ENCODE measurements at regions not wholly inside any gene's neighbourhood (a gene's known extent, or its start where the extent isn't known, plus 50 kb on each side); places are given as distances from the start of the nearest gene placed in this dataset.

- DNase-seq (ENCODE audit: low read depth, low spot score), result no peak
- TF ChIP-seq CTCF (IDR thresholded peaks at IDR 0.05; ENCODE audit: insufficient read depth, low read length, missing control alignments), result no peak
- no peak overlapping the region for H3K4me3 ChIP-seq (ENCODE audit: low read depth, low read length)
- ChIA-PET CTCF (no interaction called here), POLR2A (no interaction called here)
These were observed 381.7 kb upstream of the FGF13 start for GRCh38 chrX:139093201-139093600.

- H3K4me3 ChIP-seq (ENCODE audit: low read depth, low read length), result no peak overlapping the region
- POLR2A ChIA-PET, result no interaction called here
- CTCF ChIA-PET, result no interaction called here
- no peak for TF ChIP-seq CTCF (IDR thresholded peaks at IDR 0.05; ENCODE audit: insufficient read depth, low read length, missing control alignments)
- DNase-seq (ENCODE audit: low read depth, low spot score), result no peak
These were observed 380.4 kb upstream of the FGF13 start for GRCh38 chrX:139091878-139092277.

- CTCF ChIA-PET, result no interaction called here
These were observed 379.5 kb upstream of the FGF13 start for GRCh38 chrX:139091066-139091465.

GRCh38 chrX:139086246-139086645, 374.7 kb upstream of the FGF13 start:
- POLR2A ChIA-PET, result no interaction called here
- TF ChIP-seq CTCF (IDR thresholded peaks at IDR 0.05; ENCODE audit: insufficient read depth, low read length, missing control alignments), result no peak
- DNase-seq (ENCODE audit: low read depth, low spot score), result no peak
- CTCF ChIA-PET, result no interaction called here
- no peak overlapping the region for H3K4me3 ChIP-seq (ENCODE audit: low read depth, low read length)

More at GRCh38 chrX:139091066-139091465, 379.5 kb upstream of the FGF13 start:
- no peak for DNase-seq (ENCODE audit: low read depth, low spot score)
- POLR2A ChIA-PET, result no interaction called here
- H3K4me3 ChIP-seq (ENCODE audit: low read depth, low read length), result no peak overlapping the region
- no peak for TF ChIP-seq CTCF (IDR thresholded peaks at IDR 0.05; ENCODE audit: insufficient read depth, low read length, missing control alignments)

- no peak for DNase-seq (ENCODE audit: low read depth, low spot score)
- CTCF ChIA-PET, result no interaction called here
- TF ChIP-seq CTCF (IDR thresholded peaks at IDR 0.05; ENCODE audit: insufficient read depth, low read length, missing control alignments), result no peak
- POLR2A ChIA-PET, result no interaction called here
- no peak overlapping the region for H3K4me3 ChIP-seq (ENCODE audit: low read depth, low read length)
These were observed 373.9 kb upstream of the FGF13 start for GRCh38 chrX:139085404-139085803.

- no peak for DNase-seq (ENCODE audit: low read depth, low spot score)
- no peak overlapping the region for H3K4me3 ChIP-seq (ENCODE audit: low read depth, low read length)
- no peak for TF ChIP-seq CTCF (IDR thresholded peaks at IDR 0.05; ENCODE audit: insufficient read depth, low read length, missing control alignments)
- ChIA-PET POLR2A (no interaction called here), CTCF (no interaction called here)
These were observed 371.7 kb upstream of the FGF13 start for GRCh38 chrX:139083191-139083590.
